ENCODE measurements at regions not wholly inside any gene's neighbourhood (a gene's known extent, or its start where the extent isn't known, plus 50 kb on each side); places are given as distances from the start of the nearest gene placed in this dataset.

DNA sequence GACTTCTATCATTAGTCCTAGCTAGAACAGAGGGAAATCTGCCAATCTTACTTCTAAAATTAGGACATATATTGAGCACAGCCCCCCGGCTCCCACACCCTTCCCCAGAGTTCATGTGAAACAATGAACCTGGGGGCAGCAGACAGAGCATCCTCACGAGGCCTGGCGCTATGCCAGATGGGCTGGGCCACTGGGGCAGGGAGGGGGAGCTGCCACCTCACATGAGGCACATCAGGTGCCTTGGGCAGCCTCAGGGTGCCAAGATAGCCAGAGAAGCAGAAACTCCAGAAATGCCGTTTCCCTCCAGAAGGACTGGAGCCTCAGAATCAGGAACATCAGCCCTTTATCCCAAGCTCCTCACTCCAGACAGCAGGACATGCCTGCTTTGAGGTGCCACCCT, 92.8 kb upstream of the LANCL2 start:
- Histone ChIP-seq H3K27me3 (no peaks in the 10 kb centered on the region), H3K4me1 (no peaks in the 10 kb centered on the region), H3K4me3 (no peak overlapping the region), H3K27ac (no peak overlapping the region), H3K9me3 (no peaks in the 10 kb centered on the region), H3K36me3 (no peaks in the 10 kb centered on the region)
- TF ChIP-seq POLR2A (IDR thresholded peaks at IDR 0.05), result no peak
- TF ChIP-seq, protein P1, sequence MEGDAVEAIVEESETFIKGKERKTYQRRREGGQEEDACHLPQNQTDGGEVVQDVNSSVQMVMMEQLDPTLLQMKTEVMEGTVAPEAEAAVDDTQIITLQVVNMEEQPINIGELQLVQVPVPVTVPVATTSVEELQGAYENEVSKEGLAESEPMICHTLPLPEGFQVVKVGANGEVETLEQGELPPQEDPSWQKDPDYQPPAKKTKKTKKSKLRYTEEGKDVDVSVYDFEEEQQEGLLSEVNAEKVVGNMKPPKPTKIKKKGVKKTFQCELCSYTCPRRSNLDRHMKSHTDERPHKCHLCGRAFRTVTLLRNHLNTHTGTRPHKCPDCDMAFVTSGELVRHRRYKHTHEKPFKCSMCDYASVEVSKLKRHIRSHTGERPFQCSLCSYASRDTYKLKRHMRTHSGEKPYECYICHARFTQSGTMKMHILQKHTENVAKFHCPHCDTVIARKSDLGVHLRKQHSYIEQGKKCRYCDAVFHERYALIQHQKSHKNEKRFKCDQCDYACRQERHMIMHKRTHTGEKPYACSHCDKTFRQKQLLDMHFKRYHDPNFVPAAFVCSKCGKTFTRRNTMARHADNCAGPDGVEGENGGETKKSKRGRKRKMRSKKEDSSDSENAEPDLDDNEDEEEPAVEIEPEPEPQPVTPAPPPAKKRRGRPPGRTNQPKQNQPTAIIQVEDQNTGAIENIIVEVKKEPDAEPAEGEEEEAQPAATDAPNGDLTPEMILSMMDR (IDR thresholded peaks at IDR 0.05), result no peak
- DNase-seq, result no peak
- intact Hi-C loops (cut with DNase I; ENCODE audit: low total_unique reads), result no loop called here

DNA sequence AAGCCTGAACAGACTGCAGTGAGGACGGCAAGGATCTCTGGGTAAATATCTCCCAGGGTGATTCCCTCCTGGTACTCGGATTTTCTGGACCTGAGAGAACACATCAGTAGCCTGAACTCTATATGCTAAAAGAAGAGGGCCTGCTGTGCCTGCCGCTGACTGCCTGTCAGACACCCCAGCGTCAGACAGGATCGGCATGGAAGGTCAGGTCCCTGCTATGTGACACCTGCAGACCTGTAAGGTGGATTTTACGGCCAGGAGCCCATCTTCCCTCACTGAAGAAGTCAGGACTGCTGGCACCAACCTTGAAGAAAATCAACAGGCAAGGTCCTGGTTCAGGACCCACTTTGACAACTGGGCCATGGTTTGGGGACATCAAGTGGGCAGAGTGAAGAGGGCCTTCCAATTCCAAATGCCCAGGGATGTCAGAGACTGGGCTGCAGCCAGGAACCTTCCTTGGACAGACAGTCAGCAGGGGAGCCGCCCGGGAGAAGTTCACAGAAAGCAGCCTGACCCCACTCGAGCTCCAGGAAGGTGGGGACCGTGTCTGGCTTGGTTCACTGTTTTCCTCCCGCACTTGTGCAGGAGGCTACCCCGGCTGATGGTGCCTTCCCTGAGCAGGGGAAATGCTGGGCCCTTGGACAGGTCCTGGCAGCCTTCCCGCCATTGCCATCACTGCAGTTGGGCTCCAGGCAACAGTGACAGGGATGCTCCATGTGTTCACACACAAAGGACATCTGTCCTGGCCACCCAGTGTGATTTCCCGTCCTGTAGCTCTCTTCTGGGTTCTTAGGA, 91.8 kb upstream of the LANCL2 start:
- intact Hi-C loops (cut with DNase I; ENCODE audit: low total_unique reads), result no loop called here
- H3K9me3 ChIP-seq, result no peaks in the 10 kb centered on the region
- no peaks in the 10 kb centered on the region for H3K36me3 ChIP-seq
- H3K4me1 ChIP-seq, result no peaks in the 10 kb centered on the region
- H3K4me3 ChIP-seq, result no peak overlapping the region
- no peaks in the 10 kb centered on the region for H3K27me3 ChIP-seq
- TF ChIP-seq, protein P1 (IDR thresholded peaks at IDR 0.05), result no peak
- no peak for TF ChIP-seq POLR2A (IDR thresholded peaks at IDR 0.05)
- H3K27ac ChIP-seq, result no peak overlapping the region
- no peak for DNase-seq

DNA sequence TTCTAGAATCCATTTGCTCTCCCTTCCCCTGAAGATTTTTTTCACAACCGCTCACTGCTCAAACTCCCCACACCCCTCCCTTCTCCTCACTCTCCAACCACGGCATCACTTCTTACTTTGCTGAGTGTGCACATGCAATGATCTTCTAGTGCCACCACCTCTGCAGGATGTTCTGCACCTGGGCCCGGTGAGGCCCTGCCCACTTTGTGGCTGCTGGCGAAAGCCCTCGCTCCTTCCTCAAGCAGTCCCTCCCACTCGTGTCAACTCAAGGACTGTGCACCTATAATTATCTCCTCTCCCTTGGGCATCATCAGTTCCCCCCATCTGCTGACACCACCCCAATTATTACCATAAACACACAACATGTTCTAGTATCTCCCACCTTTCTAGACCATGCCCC, 91.0 kb upstream of the LANCL2 start:
- intact Hi-C loops (cut with DNase I; ENCODE audit: low total_unique reads), result no loop called here
- Histone ChIP-seq H3K27me3 (no peaks in the 10 kb centered on the region), H3K4me1 (no peaks in the 10 kb centered on the region), H3K36me3 (no peaks in the 10 kb centered on the region), H3K4me3 (no peak overlapping the region), H3K9me3 (no peaks in the 10 kb centered on the region), H3K27ac (no peak overlapping the region)
- DNase-seq, result no peak
- TF ChIP-seq, protein P1 (IDR thresholded peaks at IDR 0.05), result no peak
- no peak for TF ChIP-seq POLR2A (IDR thresholded peaks at IDR 0.05)

DNA sequence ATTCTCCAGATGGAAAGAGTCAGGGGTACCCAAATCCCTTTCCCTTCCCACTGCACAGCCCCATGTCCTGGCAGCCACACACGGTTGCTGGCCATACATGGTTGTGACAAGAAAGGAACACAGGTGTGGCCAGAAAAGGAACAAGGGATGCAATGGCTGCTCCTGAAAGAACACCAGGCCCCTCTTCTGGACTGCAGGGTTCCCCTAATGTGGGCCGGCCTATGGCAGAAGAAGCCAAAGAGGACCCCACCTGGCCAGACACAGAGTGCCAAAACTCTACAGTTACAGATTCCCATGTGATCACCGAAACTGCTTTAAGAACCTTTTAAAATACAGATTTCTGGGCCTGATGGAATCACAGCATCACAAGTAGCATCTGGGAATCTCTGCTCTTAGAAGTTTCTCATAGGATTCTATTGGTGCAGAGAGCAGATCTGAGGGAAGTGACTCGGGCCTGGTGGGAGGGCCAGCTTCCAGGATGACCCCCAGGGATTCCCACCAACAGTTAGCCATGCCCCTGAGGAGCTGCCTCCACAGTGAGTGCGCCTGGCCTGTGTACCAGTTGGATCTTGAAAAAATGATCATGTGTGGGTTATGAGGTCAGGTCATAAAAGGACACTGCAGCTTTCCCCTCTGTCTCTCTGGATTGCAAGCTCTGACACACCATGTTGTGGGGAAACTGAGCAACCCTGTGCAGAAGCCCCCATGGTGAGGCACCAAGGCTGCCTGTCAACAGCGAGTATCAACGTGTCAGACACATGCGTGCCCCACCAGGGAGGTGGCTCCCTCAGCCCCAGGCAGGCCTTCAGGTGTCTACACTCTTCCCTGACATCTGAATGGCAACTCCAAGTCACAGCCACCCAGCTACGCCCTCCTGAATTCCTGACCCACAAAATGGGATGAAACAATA, 89.6 kb upstream of the LANCL2 start:
- intact Hi-C loops (cut with DNase I; ENCODE audit: low total_unique reads), result loop anchor here (5.0 kb wide), 1 partner anchor 142 kb away; no protein-coding TSS in a partner anchor
- TF ChIP-seq POLR2A (IDR thresholded peaks at IDR 0.05), result no peak
- TF ChIP-seq, protein P1 (IDR thresholded peaks at IDR 0.05), result no peak
- no peaks in the 10 kb centered on the region for H3K36me3 ChIP-seq

More for the DNA sequence above, 89.6 kb upstream of the LANCL2 start:
- Histone ChIP-seq H3K27me3 (no peaks in the 10 kb centered on the region), H3K4me1 (no peaks in the 10 kb centered on the region), H3K27ac (no peak overlapping the region), H3K9me3 (no peaks in the 10 kb centered on the region), H3K4me3 (no peak overlapping the region)
- DNase-seq, result no peak
